Tibial nerve (tissue), 4 donors: ENCODE measurements at regions not wholly inside any gene's neighbourhood (a gene's known extent, or its start where the extent isn't known, plus 50 kb on each side); places are given as distances from the start of the nearest gene placed in this dataset.

Source experiments
- DNase-seq, 2 donors: peaks; one replicate each; pipeline ENCODE4 v3.0.0-alpha.2; 2019; ENCODE audit warnings: low spot score in 2 of 2
- H3K27ac ChIP-seq, 4 donors: fragments of 200-600 bp; sonication (generic) in 3 of 4; one replicate each; pipeline ENCODE4 v1.5.1; 2017 to 2019; ENCODE audit warnings: mild to moderate bottlenecking in 1 of 4
- H3K27me3 ChIP-seq, 2 donors: fragments of 200-600 bp; sonication (generic) in 1 of 2; one replicate each; pipeline versions ENCODE4 v1.5.1 to v1.6.0; 2017 to 2019
- H3K36me3 ChIP-seq, 3 donors: fragments of 200-600 bp; sonication (generic); one replicate each; pipeline ENCODE4 v1.5.1; 2018 to 2019
- H3K4me1 ChIP-seq, 4 donors: fragments of 200-600 bp; sonication (generic) in 3 of 4; one replicate each; pipeline ENCODE4 v1.5.1; 2017 to 2019
- H3K4me3 ChIP-seq, 4 donors: fragments of 200-600 bp; sonication (generic) in 3 of 4; one replicate each; pipeline ENCODE4 v1.5.1; 2017 to 2019; ENCODE audit warnings: mild to moderate bottlenecking in 1 of 4, moderate library complexity in 1 of 4
- H3K9me3 ChIP-seq, 4 donors: fragments of 200-600 bp; sonication (generic) in 3 of 4; one replicate each; pipeline ENCODE4 v1.5.1; 2017 to 2019
- EP300 ChIP-seq, 2 donors: sonication (generic); formaldehyde crosslinking; IDR thresholded peaks; one replicate each; pipeline ENCODE4 v1.6.1; 2017; ENCODE audit warnings: antibody characterized with exemption in 2 of 2, mild to moderate bottlenecking in 1 of 2
- POLR2A ChIP-seq, 2 donors: fragments of 450-650 bp; IDR thresholded peaks; one replicate each; pipeline ENCODE4 v1.6.1; 2017; ENCODE audit warnings: antibody characterized with exemption in 2 of 2, mild to moderate bottlenecking in 2 of 2, moderate library complexity in 2 of 2
- WGBS, 2 donors: methylation state at CpG; one replicate each; pipeline ENCODE4 v1.1.5; 2018; 5-methylcytosine and 5-hydroxymethylcytosine counted together
- TF ChIP-seq, protein P1 (sequence below), 5 experiments: fragments of 200-600 bp in 3 of 5; fragments of 450-650 bp in 2 of 5; sonication (generic) in 3 of 5; IDR thresholded peaks; one replicate each; pipeline ENCODE4 v1.5.1; 2016 to 2019; ENCODE audit warnings: antibody characterized with exemption in 5 of 5, mild to moderate bottlenecking in 3 of 5, moderate library complexity in 2 of 5

GRCh38 chr6:85923013-85923430 lies 280.3 kb upstream of the SYNCRIP start:
- Histone ChIP-seq H3K9me3 (no peaks in the 10 kb centered on the region), H3K27me3 (no peaks in the 10 kb centered on the region), H3K4me1 (no peaks in the 10 kb centered on the region), H3K27ac (no peak overlapping the region), H3K4me3 (no peak overlapping the region), H3K36me3 (no peaks in the 10 kb centered on the region)
- no peak for TF ChIP-seq POLR2A (IDR thresholded peaks at IDR 0.05)
- TF ChIP-seq, protein P1, sequence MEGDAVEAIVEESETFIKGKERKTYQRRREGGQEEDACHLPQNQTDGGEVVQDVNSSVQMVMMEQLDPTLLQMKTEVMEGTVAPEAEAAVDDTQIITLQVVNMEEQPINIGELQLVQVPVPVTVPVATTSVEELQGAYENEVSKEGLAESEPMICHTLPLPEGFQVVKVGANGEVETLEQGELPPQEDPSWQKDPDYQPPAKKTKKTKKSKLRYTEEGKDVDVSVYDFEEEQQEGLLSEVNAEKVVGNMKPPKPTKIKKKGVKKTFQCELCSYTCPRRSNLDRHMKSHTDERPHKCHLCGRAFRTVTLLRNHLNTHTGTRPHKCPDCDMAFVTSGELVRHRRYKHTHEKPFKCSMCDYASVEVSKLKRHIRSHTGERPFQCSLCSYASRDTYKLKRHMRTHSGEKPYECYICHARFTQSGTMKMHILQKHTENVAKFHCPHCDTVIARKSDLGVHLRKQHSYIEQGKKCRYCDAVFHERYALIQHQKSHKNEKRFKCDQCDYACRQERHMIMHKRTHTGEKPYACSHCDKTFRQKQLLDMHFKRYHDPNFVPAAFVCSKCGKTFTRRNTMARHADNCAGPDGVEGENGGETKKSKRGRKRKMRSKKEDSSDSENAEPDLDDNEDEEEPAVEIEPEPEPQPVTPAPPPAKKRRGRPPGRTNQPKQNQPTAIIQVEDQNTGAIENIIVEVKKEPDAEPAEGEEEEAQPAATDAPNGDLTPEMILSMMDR (IDR thresholded peaks at IDR 0.05): peak in 4 of 5 experiments; percentile 35 to 50 (median 42)
- peak in 1 of 2 donors; percentile 17 for DNase-seq
- 3 to 5% methylated on average over 2 of the region's 2 CpGs for WGBS, 2 donors

DNA sequence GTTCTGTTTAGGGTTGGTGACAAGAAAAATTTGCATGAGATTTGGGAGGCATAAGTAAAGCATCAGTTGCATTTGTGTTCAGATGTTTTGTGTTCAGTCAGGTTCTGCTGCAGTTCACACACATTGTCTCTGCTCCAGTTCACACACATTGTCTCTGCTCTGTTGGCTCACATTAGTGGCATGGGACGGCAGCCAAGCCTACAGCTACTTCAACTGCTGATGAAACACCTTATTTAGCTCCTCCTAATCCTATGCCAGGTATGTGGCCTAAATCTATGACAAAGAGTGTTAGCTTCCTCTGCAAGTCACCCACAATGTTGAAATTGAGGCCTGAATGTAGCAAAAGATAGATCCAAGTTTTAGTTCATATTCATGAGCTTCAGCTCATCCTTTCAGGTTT lies 278.1 kb upstream of the SYNCRIP start:
- no peaks in the 10 kb centered on the region for H3K27me3 ChIP-seq
- TF ChIP-seq POLR2A (IDR thresholded peaks at IDR 0.05) (no peak), EP300 (IDR thresholded peaks at IDR 0.05) (no peak)
- TF ChIP-seq, protein P1 (IDR thresholded peaks at IDR 0.05): no peak
- no peak overlapping the region for H3K27ac ChIP-seq
- H3K36me3 ChIP-seq: no peaks in the 10 kb centered on the region
- no peak for DNase-seq
- H3K4me1 ChIP-seq: no peaks in the 10 kb centered on the region
- WGBS, 2 donors: 52 to 60% methylated on average over 1 of the region's 1 CpG
- H3K9me3 ChIP-seq: no peaks in the 10 kb centered on the region
- no peak overlapping the region for H3K4me3 ChIP-seq

- no peaks in the 10 kb centered on the region for H3K9me3 ChIP-seq
- TF ChIP-seq POLR2A (IDR thresholded peaks at IDR 0.05) (no peak), EP300 (IDR thresholded peaks at IDR 0.05) (no peak)
- TF ChIP-seq, protein P1 (IDR thresholded peaks at IDR 0.05): no peak
- DNase-seq: no peak
Observed at GRCh38 chr6:85917522-85917921, 274.8 kb upstream of the SYNCRIP start.

GRCh38 chr6:85913001-85913400 lies 270.3 kb upstream of the SYNCRIP start:
- Histone ChIP-seq H3K27me3 (no peaks in the 10 kb centered on the region), H3K4me3 (no peak overlapping the region), H3K4me1 (no peaks in the 10 kb centered on the region), H3K27ac (no peak overlapping the region), H3K9me3 (peaks cover 0 to 10% (median 0%) of the 10 kb centered on the region in 4 donors), H3K36me3 (no peaks in the 10 kb centered on the region)
- no peak for TF ChIP-seq EP300 (IDR thresholded peaks at IDR 0.05)
- TF ChIP-seq POLR2A (IDR thresholded peaks at IDR 0.05): no peak
- TF ChIP-seq, protein P1 (IDR thresholded peaks at IDR 0.05): no peak
- no peak for DNase-seq
- WGBS, 2 donors: 66 to 68% methylated on average over 2 of the region's 2 CpGs

More at GRCh38 chr6:85917522-85917921, 274.8 kb upstream of the SYNCRIP start:
- no peaks in the 10 kb centered on the region for H3K4me1 ChIP-seq
- no peak overlapping the region for H3K4me3 ChIP-seq
- H3K27ac ChIP-seq: no peak overlapping the region
- no peaks in the 10 kb centered on the region for H3K27me3 ChIP-seq
- 87 to 90% methylated on average over 1 of the region's 1 CpG for WGBS, 2 donors
- H3K36me3 ChIP-seq: no peaks in the 10 kb centered on the region

DNA sequence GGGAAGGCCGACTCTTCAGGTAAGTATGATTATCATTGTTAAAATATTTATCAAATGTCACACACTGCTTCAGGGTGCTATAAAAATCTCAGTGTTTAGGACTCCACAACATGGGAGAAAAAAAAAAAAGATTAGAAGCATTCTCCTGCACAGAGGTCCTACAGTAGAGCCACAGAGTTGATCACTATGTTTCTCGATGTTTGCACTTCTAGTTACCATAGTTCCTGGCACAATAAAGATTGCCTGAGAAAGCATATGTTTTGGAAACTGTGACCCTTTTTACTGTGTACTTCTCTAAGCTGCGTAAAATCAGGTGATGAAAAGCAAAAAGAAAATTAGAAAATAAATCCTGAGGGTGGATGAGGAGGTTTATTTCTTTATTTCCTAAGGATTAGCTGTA lies 269.9 kb upstream of the SYNCRIP start:
- TF ChIP-seq, protein P1 (IDR thresholded peaks at IDR 0.05): no peak
- TF ChIP-seq EP300 (IDR thresholded peaks at IDR 0.05) (no peak), POLR2A (IDR thresholded peaks at IDR 0.05) (no peak)
- WGBS, 2 donors: 75 to 77% methylated on average over 3 of the region's 3 CpGs
- Histone ChIP-seq H3K4me1 (no peaks in the 10 kb centered on the region), H3K27ac (no peak overlapping the region), H3K36me3 (no peaks in the 10 kb centered on the region), H3K27me3 (no peaks in the 10 kb centered on the region), H3K9me3 (peaks cover 0 to 10% (median 0%) of the 10 kb centered on the region in 4 donors), H3K4me3 (no peak overlapping the region)
- no peak for DNase-seq
